IMR-90 (cell line): ENCODE measurements at regions not wholly inside any gene's neighbourhood (a gene's known extent, or its start where the extent isn't known, plus 50 kb on each side); places are given as distances from the start of the nearest gene placed in this dataset.

Source experiments
- BHLHE40 ChIP-seq: fragments of 150-350 bp; IDR thresholded peaks from 2 replicates; pipeline ENCODE4 v1.6.1; 2016; ENCODE audit warnings: mild to moderate bottlenecking, low read depth, low read length
- CEBPB ChIP-seq: IDR thresholded peaks from 2 replicates; pipeline ENCODE4 v1.6.1; 2012; ENCODE audit warnings: low read depth, low read length, improper control_type of control experiment
- CHD1 ChIP-seq: IDR thresholded peaks from 2 replicates; pipeline ENCODE4 v1.6.1; 2012; ENCODE audit warnings: low read depth, low read length, improper control_type of control experiment
- CTCF ChIP-seq: conservative IDR thresholded peaks from 2 replicates; pipeline ENCODE4 v1.5.1; 2012; ENCODE audit warnings: mild to moderate bottlenecking, low read depth, low read length, improper control_type of control experiment
- POLR2A ChIP-seq: IDR thresholded peaks from 2 replicates; pipeline ENCODE4 v1.6.1; 2012; ENCODE audit warnings: mild to moderate bottlenecking, low read depth, low read length
- RCOR1 ChIP-seq: IDR thresholded peaks from 2 replicates; pipeline ENCODE4 v1.6.1; 2012; ENCODE audit warnings: mild to moderate bottlenecking, low read length, improper control_type of control experiment; ENCODE audit not compliant: insufficient replicate concordance
- SMC3 ChIP-seq: fragments of 150-350 bp; IDR thresholded peaks from 2 replicates; pipeline ENCODE4 v1.6.1; 2016; ENCODE audit warnings: low read depth, mild to moderate bottlenecking, antibody characterized with exemption, low read length, moderate library complexity

- TF ChIP-seq POLR2A: no peak
- TF ChIP-seq SMC3: no peak
- TF ChIP-seq CHD1: no peak
- TF ChIP-seq CTCF: no peak
- no peak for TF ChIP-seq RCOR1
- TF ChIP-seq BHLHE40: no peak
- TF ChIP-seq CEBPB: no peak
Observed at GRCh38 chr5:8227112-8227511, 358.2 kb downstream of the MTRR start.
